ENCODE measurements at regions not wholly inside any gene's neighbourhood (a gene's known extent, or its start where the extent isn't known, plus 50 kb on each side); places are given as distances from the start of the nearest gene placed in this dataset.

DNA sequence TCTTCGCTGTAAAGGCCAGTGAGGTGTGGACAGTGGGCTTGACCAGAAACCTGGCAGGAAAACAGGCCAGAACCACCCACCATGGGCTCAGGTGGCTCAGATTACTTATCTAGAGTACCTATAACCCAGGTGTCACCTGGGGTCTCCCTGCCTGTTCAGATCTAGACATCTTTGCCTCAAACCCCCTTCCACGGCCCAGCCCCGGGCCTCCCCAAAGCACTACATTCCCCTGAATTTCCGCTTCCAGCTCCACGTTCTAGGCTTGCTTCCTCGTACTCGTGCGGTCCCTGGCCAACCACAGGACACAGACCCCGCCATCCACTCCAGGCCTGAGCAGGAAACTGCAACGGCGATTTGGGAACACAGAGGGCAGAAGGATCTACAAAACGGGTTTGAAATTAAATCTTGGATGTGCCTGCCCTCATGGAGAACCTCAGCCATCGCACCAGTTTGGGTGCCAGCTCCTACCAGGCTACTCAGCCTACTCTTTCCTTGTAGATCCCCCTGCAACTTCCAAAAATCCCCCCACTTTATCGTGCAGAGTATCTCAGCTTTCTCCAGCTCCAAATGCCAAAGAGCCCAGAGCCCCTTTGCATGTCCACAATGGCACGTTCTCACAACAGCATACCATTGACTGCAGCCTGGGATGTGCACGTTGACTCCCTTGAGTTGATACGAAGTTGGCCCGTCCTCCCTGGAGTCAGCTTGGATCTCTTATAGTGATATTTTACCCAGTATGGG lies 62.7 kb upstream of the CACUL1 start:
- FAIRE-seq = no peak

DNA sequence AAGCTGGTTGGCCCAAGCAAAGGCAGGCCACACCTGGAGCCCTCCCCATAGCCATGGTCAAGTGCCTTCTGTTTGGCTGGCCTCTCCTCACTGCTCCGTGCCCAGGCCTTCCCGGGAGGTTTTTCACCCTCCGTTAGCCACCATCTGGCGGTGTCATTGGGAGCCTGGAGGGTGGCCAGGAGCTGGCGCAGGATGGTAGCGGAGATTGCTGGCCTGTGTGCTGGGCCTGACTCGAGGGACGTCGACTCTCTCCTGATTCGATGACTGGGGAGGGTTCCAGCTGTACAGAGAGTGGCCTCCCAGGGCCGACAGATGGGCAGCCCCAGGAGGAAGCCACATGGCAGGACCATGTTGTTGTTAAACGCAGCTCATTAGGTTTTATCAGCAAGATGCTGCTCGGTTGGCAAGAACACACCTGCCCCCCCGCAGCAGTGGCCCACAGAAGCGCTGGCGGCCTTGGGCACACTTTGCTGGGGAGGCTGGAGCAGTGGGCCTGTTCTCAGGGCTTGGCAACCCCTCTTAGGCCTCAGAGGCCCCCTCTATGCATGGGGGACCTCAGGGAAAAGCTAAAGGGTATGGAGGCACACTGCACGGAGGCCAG lies 64.0 kb upstream of the CACUL1 start:
- no peak overlapping the region for H3K4me2 ChIP-seq (ENCODE audit: control insufficient read depth, extremely low read depth, insufficient read depth, low read depth, low read length)
- H2AFZ ChIP-seq (ENCODE audit: control insufficient read depth, low read length) = no peak overlapping the region
- TF ChIP-seq EZH2 (IDR thresholded peaks at IDR 0.05; ENCODE audit: low read length) = no peak
- TF ChIP-seq, protein P1, sequence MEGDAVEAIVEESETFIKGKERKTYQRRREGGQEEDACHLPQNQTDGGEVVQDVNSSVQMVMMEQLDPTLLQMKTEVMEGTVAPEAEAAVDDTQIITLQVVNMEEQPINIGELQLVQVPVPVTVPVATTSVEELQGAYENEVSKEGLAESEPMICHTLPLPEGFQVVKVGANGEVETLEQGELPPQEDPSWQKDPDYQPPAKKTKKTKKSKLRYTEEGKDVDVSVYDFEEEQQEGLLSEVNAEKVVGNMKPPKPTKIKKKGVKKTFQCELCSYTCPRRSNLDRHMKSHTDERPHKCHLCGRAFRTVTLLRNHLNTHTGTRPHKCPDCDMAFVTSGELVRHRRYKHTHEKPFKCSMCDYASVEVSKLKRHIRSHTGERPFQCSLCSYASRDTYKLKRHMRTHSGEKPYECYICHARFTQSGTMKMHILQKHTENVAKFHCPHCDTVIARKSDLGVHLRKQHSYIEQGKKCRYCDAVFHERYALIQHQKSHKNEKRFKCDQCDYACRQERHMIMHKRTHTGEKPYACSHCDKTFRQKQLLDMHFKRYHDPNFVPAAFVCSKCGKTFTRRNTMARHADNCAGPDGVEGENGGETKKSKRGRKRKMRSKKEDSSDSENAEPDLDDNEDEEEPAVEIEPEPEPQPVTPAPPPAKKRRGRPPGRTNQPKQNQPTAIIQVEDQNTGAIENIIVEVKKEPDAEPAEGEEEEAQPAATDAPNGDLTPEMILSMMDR (optimal IDR thresholded peaks at IDR 0.05 in 1 of 3, IDR thresholded peaks at IDR 0.05 in 1 of 3, conservative IDR thresholded peaks at IDR 0.05 in 1 of 3; ENCODE audit: extremely low read depth in 1 of 3, insufficient read depth in 2 of 3, low read length in 3 of 3) = no peak
- H3K36me3 ChIP-seq (ENCODE audit: control insufficient read depth in 2 of 2, extremely low read depth in 1 of 2, insufficient read depth in 2 of 2, low read length in 2 of 2) = no peaks in the 10 kb centered on the region
- H3K79me2 ChIP-seq (ENCODE audit: control insufficient read depth, insufficient read depth, low read length) = no peaks in the 10 kb centered on the region
- no peaks in the 10 kb centered on the region for H3K4me1 ChIP-seq (ENCODE audit: control insufficient read depth, extremely low read depth, insufficient read depth, low read length)
- no peaks in the 10 kb centered on the region for H3K9me1 ChIP-seq (ENCODE audit: control insufficient read depth, extremely low read depth, insufficient read depth, low read length)
- FAIRE-seq (no peak), DNase-seq (ENCODE audit: low read depth, low spot score) (no peak)
- H4K20me1 ChIP-seq (ENCODE audit: control insufficient read depth, extremely low read depth, insufficient read depth, low read length) = no peaks in the 10 kb centered on the region
- H3K27ac ChIP-seq (ENCODE audit: control insufficient read depth, insufficient read depth, low read length) = no peak overlapping the region
- dilution Hi-C loops (cut with MboI; ENCODE audit: extremely low pct_ligation_motif_present, low sequenced_read_pairs) = no loop called here
- peaks cover 7% of the 10 kb centered on the region for H3K27me3 ChIP-seq (ENCODE audit: control insufficient read depth, extremely low read depth, insufficient read depth, low read length)
- H3K9ac ChIP-seq (ENCODE audit: control insufficient read depth, extremely low read depth, insufficient read depth, low read length) = no peak overlapping the region
- no peaks in the 10 kb centered on the region for H3K9me3 ChIP-seq (ENCODE audit: control insufficient read depth, low read depth, low read length)
- no peak overlapping the region for H3K4me3 ChIP-seq (ENCODE audit: control insufficient read depth in 2 of 3, extremely low read depth in 1 of 3, insufficient read depth in 2 of 3, low read depth in 1 of 3, low read length in 3 of 3)

More for the DNA sequence above, 62.7 kb upstream of the CACUL1 start:
- Histone ChIP-seq H3K79me2 (ENCODE audit: control insufficient read depth, insufficient read depth, low read length) (no peaks in the 10 kb centered on the region), H3K27me3 (ENCODE audit: control insufficient read depth, extremely low read depth, insufficient read depth, low read length) (peaks cover 7% of the 10 kb centered on the region), H3K9ac (ENCODE audit: control insufficient read depth, extremely low read depth, insufficient read depth, low read length) (no peak overlapping the region), H2AFZ (ENCODE audit: control insufficient read depth, low read length) (no peak overlapping the region), H3K9me1 (ENCODE audit: control insufficient read depth, extremely low read depth, insufficient read depth, low read length) (no peaks in the 10 kb centered on the region), H3K4me1 (ENCODE audit: control insufficient read depth, extremely low read depth, insufficient read depth, low read length) (no peaks in the 10 kb centered on the region), H3K9me3 (ENCODE audit: control insufficient read depth, low read depth, low read length) (no peaks in the 10 kb centered on the region), H4K20me1 (ENCODE audit: control insufficient read depth, extremely low read depth, insufficient read depth, low read length) (no peaks in the 10 kb centered on the region), H3K36me3 (ENCODE audit: control insufficient read depth in 2 of 2, extremely low read depth in 1 of 2, insufficient read depth in 2 of 2, low read length in 2 of 2) (no peaks in the 10 kb centered on the region), H3K27ac (ENCODE audit: control insufficient read depth, insufficient read depth, low read length) (no peak overlapping the region), H3K4me3 (ENCODE audit: control insufficient read depth in 2 of 3, extremely low read depth in 1 of 3, insufficient read depth in 2 of 3, low read depth in 1 of 3, low read length in 3 of 3) (no peak overlapping the region), H3K4me2 (ENCODE audit: control insufficient read depth, extremely low read depth, insufficient read depth, low read depth, low read length) (no peak overlapping the region)
- dilution Hi-C loops (cut with MboI; ENCODE audit: extremely low pct_ligation_motif_present, low sequenced_read_pairs) = no loop called here
- no peak for TF ChIP-seq EZH2 (IDR thresholded peaks at IDR 0.05; ENCODE audit: low read length)
- TF ChIP-seq, protein P1 (optimal IDR thresholded peaks at IDR 0.05 in 1 of 3, IDR thresholded peaks at IDR 0.05 in 1 of 3, conservative IDR thresholded peaks at IDR 0.05 in 1 of 3; ENCODE audit: extremely low read depth in 1 of 3, insufficient read depth in 2 of 3, low read length in 3 of 3) = no peak
- no peak for DNase-seq (ENCODE audit: low read depth, low spot score)

Data from keratinocyte (primary cell).